ENCODE measurements at regions not wholly inside any gene's neighbourhood (a gene's known extent, or its start where the extent isn't known, plus 50 kb on each side); places are given as distances from the start of the nearest gene placed in this dataset.

GRCh38 chr15:96412906-96413231 lies 82.4 kb downstream of the NR2F2 start:
- H2AFZ ChIP-seq (ENCODE audit: control insufficient read depth, low read length): no peak overlapping the region
- peaks cover 3% of the 10 kb centered on the region for H3K4me1 ChIP-seq (ENCODE audit: control insufficient read depth, extremely low read depth, insufficient read depth, low read length)
- no peak for FAIRE-seq
- no peaks in the 10 kb centered on the region for H4K20me1 ChIP-seq (ENCODE audit: control insufficient read depth, extremely low read depth, insufficient read depth, low read length)
- no peak overlapping the region for H3K4me2 ChIP-seq (ENCODE audit: control insufficient read depth, extremely low read depth, insufficient read depth, low read depth, low read length)
- no peaks in the 10 kb centered on the region for H3K9me1 ChIP-seq (ENCODE audit: control insufficient read depth, extremely low read depth, insufficient read depth, low read length)
- H3K4me3 ChIP-seq (ENCODE audit: control insufficient read depth in 2 of 3, extremely low read depth in 1 of 3, insufficient read depth in 2 of 3, low read depth in 1 of 3, low read length in 3 of 3): no peak overlapping the region
- no peak overlapping the region for H3K9ac ChIP-seq (ENCODE audit: control insufficient read depth, extremely low read depth, insufficient read depth, low read length)
- TF ChIP-seq CTCF (optimal IDR thresholded peaks at IDR 0.05 in 1 of 3, IDR thresholded peaks at IDR 0.05 in 1 of 3, conservative IDR thresholded peaks at IDR 0.05 in 1 of 3; ENCODE audit: extremely low read depth in 1 of 3, insufficient read depth in 2 of 3, low read length in 3 of 3) (no peak), EZH2 (IDR thresholded peaks at IDR 0.05; ENCODE audit: low read length) (peak; percentile 1)
- no peaks in the 10 kb centered on the region for H3K79me2 ChIP-seq (ENCODE audit: control insufficient read depth, insufficient read depth, low read length)
- no peaks in the 10 kb centered on the region for H3K9me3 ChIP-seq (ENCODE audit: control insufficient read depth, low read depth, low read length)
- dilution Hi-C loops (cut with MboI; ENCODE audit: extremely low pct_ligation_motif_present, low sequenced_read_pairs): no loop called here
- no peaks in the 10 kb centered on the region for H3K36me3 ChIP-seq (ENCODE audit: control insufficient read depth in 2 of 2, extremely low read depth in 1 of 2, insufficient read depth in 2 of 2, low read length in 2 of 2)
- no peak for DNase-seq (ENCODE audit: low read depth, low spot score)
- H3K27ac ChIP-seq (ENCODE audit: control insufficient read depth, insufficient read depth, low read length): no peak overlapping the region
- peaks cover 97% of the 10 kb centered on the region for H3K27me3 ChIP-seq (ENCODE audit: control insufficient read depth, extremely low read depth, insufficient read depth, low read length)

DNA sequence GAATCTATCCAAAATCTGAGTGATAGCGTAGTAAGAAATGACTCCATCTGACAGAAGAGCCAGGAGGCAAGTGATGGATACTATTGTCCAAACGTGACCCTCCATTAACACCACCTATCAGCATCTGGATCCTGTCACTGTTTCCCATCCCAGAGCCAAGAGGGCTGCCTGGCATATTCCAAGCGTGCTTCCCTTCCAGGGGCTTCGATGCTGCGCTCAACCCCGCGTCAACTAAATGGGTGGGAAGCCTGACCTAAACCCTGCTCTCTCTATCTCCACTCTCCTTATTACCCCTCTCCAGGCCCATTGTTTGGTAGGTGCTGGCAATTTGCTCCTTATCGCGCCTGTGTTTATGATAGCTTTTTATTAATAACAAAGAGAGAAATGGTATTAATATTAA lies 83.2 kb downstream of the NR2F2 start:
- Histone ChIP-seq H3K9ac (ENCODE audit: control insufficient read depth, extremely low read depth, insufficient read depth, low read length) (no peak overlapping the region), H3K4me3 (ENCODE audit: control insufficient read depth in 2 of 3, extremely low read depth in 1 of 3, insufficient read depth in 2 of 3, low read depth in 1 of 3, low read length in 3 of 3) (no peak overlapping the region), H3K27me3 (ENCODE audit: control insufficient read depth, extremely low read depth, insufficient read depth, low read length) (peaks cover 97% of the 10 kb centered on the region), H3K4me2 (ENCODE audit: control insufficient read depth, extremely low read depth, insufficient read depth, low read depth, low read length) (no peak overlapping the region), H3K79me2 (ENCODE audit: control insufficient read depth, insufficient read depth, low read length) (no peaks in the 10 kb centered on the region), H3K9me3 (ENCODE audit: control insufficient read depth, low read depth, low read length) (no peaks in the 10 kb centered on the region), H2AFZ (ENCODE audit: control insufficient read depth, low read length) (no peak overlapping the region), H3K36me3 (ENCODE audit: control insufficient read depth in 2 of 2, extremely low read depth in 1 of 2, insufficient read depth in 2 of 2, low read length in 2 of 2) (no peaks in the 10 kb centered on the region), H3K9me1 (ENCODE audit: control insufficient read depth, extremely low read depth, insufficient read depth, low read length) (no peaks in the 10 kb centered on the region), H4K20me1 (ENCODE audit: control insufficient read depth, extremely low read depth, insufficient read depth, low read length) (no peaks in the 10 kb centered on the region), H3K4me1 (ENCODE audit: control insufficient read depth, extremely low read depth, insufficient read depth, low read length) (peaks cover 3% of the 10 kb centered on the region), H3K27ac (ENCODE audit: control insufficient read depth, insufficient read depth, low read length) (no peak overlapping the region)
- no peak for FAIRE-seq
- TF ChIP-seq CTCF (optimal IDR thresholded peaks at IDR 0.05 in 1 of 3, IDR thresholded peaks at IDR 0.05 in 1 of 3, conservative IDR thresholded peaks at IDR 0.05 in 1 of 3; ENCODE audit: extremely low read depth in 1 of 3, insufficient read depth in 2 of 3, low read length in 3 of 3) (no peak), EZH2 (IDR thresholded peaks at IDR 0.05; ENCODE audit: low read length) (no peak)
- dilution Hi-C loops (cut with MboI; ENCODE audit: extremely low pct_ligation_motif_present, low sequenced_read_pairs): no loop called here
- DNase-seq (ENCODE audit: low read depth, low spot score): no peak
